HG03457 (cell line): ENCODE measurements at regions not wholly inside any gene's neighbourhood (a gene's known extent, or its start where the extent isn't known, plus 50 kb on each side); places are given as distances from the start of the nearest gene placed in this dataset.

Source experiments
- ATAC-seq: cut with Tn5 transposase; IDR thresholded peaks from one replicate; pipeline ENCODE4 v1.9.1; 2021; ENCODE audit warnings: moderate number of reproducible peaks; ENCODE audit not compliant: unreplicated experiment

GRCh38 chr4:170657761-170658160 lies 568.0 kb upstream of the AADAT start:
- no peak for ATAC-seq

GRCh38 chr4:170656506-170656905 lies 566.8 kb upstream of the AADAT start:
- no peak for ATAC-seq

- ATAC-seq: no peak
Measured at GRCh38 chr4:170652571-170652970, 562.8 kb upstream of the AADAT start.

- no peak for ATAC-seq
Measured at GRCh38 chr4:170651786-170652185, 562.0 kb upstream of the AADAT start.

GRCh38 chr4:170627418-170627817 lies 537.7 kb upstream of the AADAT start:
- ATAC-seq: no peak

- ATAC-seq: no peak
Measured at GRCh38 chr4:170623899-170624298, 534.1 kb upstream of the AADAT start.

GRCh38 chr4:170610434-170610833 lies 520.7 kb upstream of the AADAT start:
- no peak for ATAC-seq

- ATAC-seq: no peak
Measured at GRCh38 chr4:170599894-170600293, 510.1 kb upstream of the AADAT start.

- no peak for ATAC-seq
Measured at GRCh38 chr4:170591076-170591475, 501.3 kb upstream of the AADAT start.

- peak; percentile 81 for ATAC-seq
Measured at GRCh38 chr4:170589597-170590191, 499.9 kb upstream of the AADAT start.

GRCh38 chr4:170581969-170582368 lies 492.2 kb upstream of the AADAT start:
- no peak for ATAC-seq

GRCh38 chr4:170581322-170581721 lies 491.6 kb upstream of the AADAT start:
- ATAC-seq: no peak

GRCh38 chr4:170580651-170581050 lies 490.9 kb upstream of the AADAT start:
- no peak for ATAC-seq

GRCh38 chr4:170538821-170539473 lies 449.2 kb upstream of the AADAT start:
- ATAC-seq: no peak

- ATAC-seq: no peak
Measured at GRCh38 chr4:170529748-170530722, 440.3 kb upstream of the AADAT start.

GRCh38 chr4:170526471-170526870 lies 436.7 kb upstream of the AADAT start:
- ATAC-seq: no peak

- no peak for ATAC-seq
Measured at GRCh38 chr4:170522427-170522970, 432.7 kb upstream of the AADAT start.

- no peak for ATAC-seq
Measured at GRCh38 chr4:170497689-170498088, 407.9 kb upstream of the AADAT start.

GRCh38 chr4:170497112-170497511 lies 407.4 kb upstream of the AADAT start:
- ATAC-seq: peak; percentile 76

GRCh38 chr4:170491981-170492380 lies 402.2 kb upstream of the AADAT start:
- no peak for ATAC-seq

- no peak for ATAC-seq
Measured at GRCh38 chr4:170476351-170476750, 386.6 kb upstream of the AADAT start.
